GM21381 (cell line): ENCODE measurements at regions not wholly inside any gene's neighbourhood (a gene's known extent, or its start where the extent isn't known, plus 50 kb on each side); places are given as distances from the start of the nearest gene placed in this dataset.

Experiments
- ATAC-seq: cut with Tn5 transposase; IDR thresholded peaks from one replicate; pipeline ENCODE4 v1.9.1; 2021; ENCODE audit warnings: mild to moderate bottlenecking, moderate library complexity; ENCODE audit not compliant: unreplicated experiment

- no peak for ATAC-seq
Observed at GRCh38 chr3:24595796-24596195, 101.1 kb upstream of the THRB start.

- no peak for ATAC-seq
Observed at GRCh38 chr3:24596626-24597025, 102.0 kb upstream of the THRB start.

GRCh38 chr3:24598695-24599470 is 104.2 kb upstream of the THRB start:
- ATAC-seq: no peak

GRCh38 chr3:24601066-24601939 is 106.7 kb upstream of the THRB start:
- no peak for ATAC-seq

GRCh38 chr3:24604215-24604614 is 109.6 kb upstream of the THRB start:
- ATAC-seq: no peak

GRCh38 chr3:24605511-24606028 is 110.9 kb upstream of the THRB start:
- ATAC-seq: no peak

GRCh38 chr3:24607281-24607680 is 112.6 kb upstream of the THRB start:
- ATAC-seq: no peak

GRCh38 chr3:24608701-24609390 is 114.2 kb upstream of the THRB start:
- no peak for ATAC-seq

GRCh38 chr3:24614359-24614758 is 119.7 kb upstream of the THRB start:
- no peak for ATAC-seq

- no peak for ATAC-seq
Observed at GRCh38 chr3:24615177-24615576, 120.5 kb upstream of the THRB start.

GRCh38 chr3:24616110-24616829 is 121.6 kb upstream of the THRB start:
- ATAC-seq: no peak

GRCh38 chr3:24622138-24622537 is 127.5 kb upstream of the THRB start:
- ATAC-seq: no peak

GRCh38 chr3:24622696-24623225 is 128.1 kb upstream of the THRB start:
- ATAC-seq: no peak

GRCh38 chr3:24623657-24624056 is 129.0 kb upstream of the THRB start:
- ATAC-seq: no peak

- ATAC-seq: no peak
Observed at GRCh38 chr3:24624938-24625681, 130.5 kb upstream of the THRB start.

GRCh38 chr3:24628523-24629258 is 134.0 kb upstream of the THRB start:
- no peak for ATAC-seq

- ATAC-seq: no peak
Observed at GRCh38 chr3:24631481-24631880, 136.8 kb upstream of the THRB start.

GRCh38 chr3:24639061-24639460 is 144.4 kb upstream of the THRB start:
- no peak for ATAC-seq
